Keratinocyte (primary cell): ENCODE measurements at regions not wholly inside any gene's neighbourhood (a gene's known extent, or its start where the extent isn't known, plus 50 kb on each side); places are given as distances from the start of the nearest gene placed in this dataset.

Experiments used
- DNase-seq: peaks from one replicate; pipeline ENCODE4 v3.0.0-alpha.2; 2011; ENCODE audit warnings: low read depth, missing footprints, low spot score
- FAIRE-seq: peaks from 2 replicates; lab custom pipeline; 2011; peaks lifted over from hg19 to GRCh38; lab: Jason Lieb, UNC
- H2AFZ ChIP-seq: 2 replicates; pipeline ENCODE4 v1.6.0; 2012; ENCODE audit warnings: low read length, control low read depth, inconsistent platforms; ENCODE audit not compliant: control insufficient read depth
- H3K27ac ChIP-seq: 2 replicates; pipeline ENCODE4 v1.5.1; 2011; ENCODE audit warnings: low read length; ENCODE audit not compliant: control insufficient read depth, insufficient read depth
- H3K27me3 ChIP-seq: 3 replicates; pipeline ENCODE4 v1.6.0; 2011; ENCODE audit warnings: low read length; ENCODE audit not compliant: control insufficient read depth, insufficient read depth; ENCODE audit errors: extremely low read depth
- H3K36me3 ChIP-seq, 2 experiments: 2 replicates in 1 of 2; 3 replicates in 1 of 2; pipeline ENCODE4 v1.5.1; 2011; ENCODE audit warnings: low read length in 2 of 2, mild to moderate bottlenecking in 1 of 2; ENCODE audit not compliant: control insufficient read depth in 2 of 2, insufficient read depth in 2 of 2; ENCODE audit errors: extremely low read depth in 1 of 2
- H3K4me1 ChIP-seq: 3 replicates; pipeline ENCODE4 v1.5.1; 2011; ENCODE audit warnings: low read length; ENCODE audit not compliant: control insufficient read depth, insufficient read depth; ENCODE audit errors: extremely low read depth
- H3K4me2 ChIP-seq: 3 replicates; pipeline ENCODE4 v1.6.0; 2011; ENCODE audit warnings: low read depth, low read length; ENCODE audit not compliant: control insufficient read depth, insufficient read depth; ENCODE audit errors: extremely low read depth
- H3K4me3 ChIP-seq, 3 experiments: fragments of 200-600 bp in 1 of 3; sonication (generic) in 1 of 3; 2 replicates in 2 of 3; 3 replicates in 1 of 3; pipeline ENCODE4 v1.5.1; 2011 to 2016; ENCODE audit warnings: low read length in 3 of 3, mild to moderate bottlenecking in 3 of 3, control low read depth in 2 of 3, inconsistent platforms in 1 of 3, low read depth in 1 of 3, mixed read lengths in 1 of 3, mixed run types in 1 of 3, moderate library complexity in 1 of 3; ENCODE audit not compliant: control insufficient read depth in 2 of 3, insufficient read depth in 2 of 3; ENCODE audit errors: extremely low read depth in 1 of 3
- H3K79me2 ChIP-seq: 2 replicates; pipeline ENCODE4 v1.6.0; 2012; ENCODE audit warnings: low read length; ENCODE audit not compliant: control insufficient read depth, insufficient read depth
- H3K9ac ChIP-seq: 3 replicates; pipeline ENCODE4 v1.6.0; 2011; ENCODE audit warnings: low read length; ENCODE audit not compliant: control insufficient read depth, insufficient read depth; ENCODE audit errors: extremely low read depth
- H3K9me1 ChIP-seq: 3 replicates; pipeline ENCODE4 v1.6.0; 2011; ENCODE audit warnings: low read length; ENCODE audit not compliant: control insufficient read depth, insufficient read depth; ENCODE audit errors: extremely low read depth
- H3K9me3 ChIP-seq: 2 replicates; pipeline ENCODE4 v1.5.1; 2012; ENCODE audit warnings: low read depth, low read length; ENCODE audit not compliant: control insufficient read depth
- H4K20me1 ChIP-seq: 3 replicates; pipeline ENCODE4 v1.6.0; 2011; ENCODE audit warnings: low read length; ENCODE audit not compliant: control insufficient read depth, insufficient read depth; ENCODE audit errors: extremely low read depth
- EZH2 ChIP-seq: IDR thresholded peaks from one replicate; pipeline ENCODE4 v1.6.1; 2012; ENCODE audit warnings: inconsistent platforms, mild to moderate bottlenecking, low read length, moderate library complexity
- dilution Hi-C: fragments of 300-500 bp; cut with MboI; formaldehyde crosslinking; loops from one replicate; pipeline ENCODE4 v1.7.0; 2020; ENCODE audit warnings: low sequenced_read_pairs; ENCODE audit not compliant: extremely low pct_ligation_motif_present
- TF ChIP-seq, protein P1 (sequence below), 3 experiments: IDR thresholded peaks in 1 of 3; conservative IDR thresholded peaks in 1 of 3; optimal IDR thresholded peaks in 1 of 3; 2 replicates in 2 of 3; 3 replicates in 1 of 3; pipeline versions ENCODE3 to v1.5.1; 2011; ENCODE audit warnings: low read length in 3 of 3, mild to moderate bottlenecking in 3 of 3, moderate library complexity in 2 of 3, control low read depth in 1 of 3, inconsistent platforms in 1 of 3; ENCODE audit not compliant: insufficient read depth in 2 of 3; ENCODE audit errors: extremely low read depth in 1 of 3

DNA sequence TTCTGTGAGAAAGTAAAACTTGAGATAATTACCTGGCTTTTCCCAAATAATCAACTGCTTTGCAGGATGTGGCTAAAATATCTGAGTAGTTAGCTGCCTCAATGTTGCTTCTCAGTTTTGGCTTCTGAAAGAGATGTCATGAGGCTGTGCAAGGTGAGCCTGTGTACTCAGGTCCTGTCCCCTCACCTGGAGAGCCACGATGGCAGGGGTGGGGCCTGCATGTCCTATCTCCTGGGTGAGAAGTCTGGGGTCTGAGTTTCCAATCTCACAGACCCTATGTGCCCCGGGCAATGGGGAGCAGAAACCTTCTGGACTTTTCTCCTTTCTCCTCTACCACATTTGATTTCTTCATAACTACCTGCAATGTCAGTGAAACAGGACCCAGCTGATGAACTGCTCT, 338.6 kb upstream of the B3GAT1 start:
- TF ChIP-seq EZH2 = no peak
- TF ChIP-seq, protein P1, sequence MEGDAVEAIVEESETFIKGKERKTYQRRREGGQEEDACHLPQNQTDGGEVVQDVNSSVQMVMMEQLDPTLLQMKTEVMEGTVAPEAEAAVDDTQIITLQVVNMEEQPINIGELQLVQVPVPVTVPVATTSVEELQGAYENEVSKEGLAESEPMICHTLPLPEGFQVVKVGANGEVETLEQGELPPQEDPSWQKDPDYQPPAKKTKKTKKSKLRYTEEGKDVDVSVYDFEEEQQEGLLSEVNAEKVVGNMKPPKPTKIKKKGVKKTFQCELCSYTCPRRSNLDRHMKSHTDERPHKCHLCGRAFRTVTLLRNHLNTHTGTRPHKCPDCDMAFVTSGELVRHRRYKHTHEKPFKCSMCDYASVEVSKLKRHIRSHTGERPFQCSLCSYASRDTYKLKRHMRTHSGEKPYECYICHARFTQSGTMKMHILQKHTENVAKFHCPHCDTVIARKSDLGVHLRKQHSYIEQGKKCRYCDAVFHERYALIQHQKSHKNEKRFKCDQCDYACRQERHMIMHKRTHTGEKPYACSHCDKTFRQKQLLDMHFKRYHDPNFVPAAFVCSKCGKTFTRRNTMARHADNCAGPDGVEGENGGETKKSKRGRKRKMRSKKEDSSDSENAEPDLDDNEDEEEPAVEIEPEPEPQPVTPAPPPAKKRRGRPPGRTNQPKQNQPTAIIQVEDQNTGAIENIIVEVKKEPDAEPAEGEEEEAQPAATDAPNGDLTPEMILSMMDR (optimal IDR thresholded peaks at IDR 0.05 in 1 of 3, IDR thresholded peaks at IDR 0.05 in 1 of 3, conservative IDR thresholded peaks at IDR 0.05 in 1 of 3; ENCODE audit: extremely low read depth in 1 of 3, insufficient read depth in 2 of 3, low read length in 3 of 3) = no peak
- H3K4me2 ChIP-seq = no peak overlapping the region
- no peak overlapping the region for H3K4me3 ChIP-seq
- no peaks in the 10 kb centered on the region for H4K20me1 ChIP-seq
- no peaks in the 10 kb centered on the region for H3K4me1 ChIP-seq
- H3K9me3 ChIP-seq = peaks cover 10% of the 10 kb centered on the region
- no peaks in the 10 kb centered on the region for H3K36me3 ChIP-seq
- H3K27ac ChIP-seq = no peak overlapping the region
- H3K9ac ChIP-seq = no peak overlapping the region
- H2AFZ ChIP-seq = no peak overlapping the region
- DNase-seq = no peak
- no peak for FAIRE-seq
- H3K27me3 ChIP-seq = no peaks in the 10 kb centered on the region
- dilution Hi-C loops = no loop called here
- no peaks in the 10 kb centered on the region for H3K79me2 ChIP-seq
- no peaks in the 10 kb centered on the region for H3K9me1 ChIP-seq

DNA sequence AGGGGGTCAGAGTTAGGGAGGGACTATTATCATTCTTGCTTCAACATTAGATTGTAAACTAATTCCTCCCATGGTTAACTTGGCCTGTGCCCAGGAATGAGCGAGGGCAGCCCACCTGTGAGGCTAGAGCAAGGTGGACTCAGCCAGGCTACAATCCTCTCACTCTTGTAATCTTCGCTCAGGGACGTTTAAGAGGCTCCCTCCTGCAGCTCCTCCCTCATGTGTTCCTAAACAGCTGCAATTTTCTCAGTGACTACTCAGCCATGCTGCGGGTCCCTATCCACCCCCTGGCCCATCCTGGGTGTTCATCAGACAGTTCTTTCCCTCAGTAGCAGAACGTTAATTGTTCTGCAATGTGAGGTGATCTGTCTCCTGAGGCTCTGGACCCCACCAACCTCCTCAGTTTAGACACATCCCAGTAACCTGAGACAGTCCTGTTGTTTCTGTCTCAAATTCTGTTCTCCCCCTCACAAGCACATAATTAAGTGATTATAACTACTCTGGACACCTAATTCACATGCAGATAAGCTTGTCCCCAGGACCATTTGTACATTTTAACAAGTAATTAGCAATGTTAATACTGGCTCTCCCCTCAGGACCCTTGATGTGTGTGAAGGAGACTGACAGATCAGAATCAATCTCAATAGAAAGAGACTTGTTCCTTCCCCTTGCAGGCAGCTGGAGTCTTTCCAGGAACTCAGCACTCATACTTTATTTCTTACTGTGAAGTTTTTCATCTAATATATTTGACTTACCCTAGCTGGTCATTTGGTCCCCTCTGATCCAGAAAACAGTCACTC, 337.2 kb upstream of the B3GAT1 start:
- TF ChIP-seq EZH2 = no peak
- TF ChIP-seq, protein P1 (optimal IDR thresholded peaks at IDR 0.05 in 1 of 3, IDR thresholded peaks at IDR 0.05 in 1 of 3, conservative IDR thresholded peaks at IDR 0.05 in 1 of 3; ENCODE audit: extremely low read depth in 1 of 3, insufficient read depth in 2 of 3, low read length in 3 of 3) = no peak
- H3K4me1 ChIP-seq = no peaks in the 10 kb centered on the region
- H3K9me3 ChIP-seq = peaks cover 4% of the 10 kb centered on the region
- no peak overlapping the region for H3K27ac ChIP-seq
- H3K4me3 ChIP-seq = no peak overlapping the region
- H3K27me3 ChIP-seq = no peaks in the 10 kb centered on the region
- DNase-seq (no peak), FAIRE-seq (no peak)
- no peak overlapping the region for H3K4me2 ChIP-seq
- no peak overlapping the region for H3K9ac ChIP-seq
- H4K20me1 ChIP-seq = no peaks in the 10 kb centered on the region
- H3K36me3 ChIP-seq = no peaks in the 10 kb centered on the region
- dilution Hi-C loops = no loop called here
- H3K9me1 ChIP-seq = no peaks in the 10 kb centered on the region
- H3K79me2 ChIP-seq = no peaks in the 10 kb centered on the region
- H2AFZ ChIP-seq = no peak overlapping the region
